Liver (tissue), 8 donors: ENCODE measurements at regions not wholly inside any gene's neighbourhood (a gene's known extent, or its start where the extent isn't known, plus 50 kb on each side); places are given as distances from the start of the nearest gene placed in this dataset.

Experiments used
- DNase-seq: peaks from one replicate; pipeline ENCODE4 v3.0.0-alpha.2; 2017; ENCODE audit warnings: low spot score
- H3K27ac ChIP-seq, 2 donors: one replicate each; pipeline ENCODE4 v1.7.0; 2013; ENCODE audit warnings: inconsistent platforms in 2 of 2, low read length in 2 of 2, control low read depth in 1 of 2, low read depth in 1 of 2, mild to moderate bottlenecking in 1 of 2
- H3K27me3 ChIP-seq, 4 donors: one replicate each; pipeline versions ENCODE4 v1.6.1 to v1.7.0; 2013; ENCODE audit warnings: low read length in 3 of 4, inconsistent platforms in 1 of 4, mild to moderate bottlenecking in 1 of 4, moderate library complexity in 1 of 4; ENCODE audit not compliant: control insufficient read depth in 4 of 4, insufficient read depth in 4 of 4
- H3K36me3 ChIP-seq, 4 donors: one replicate each; pipeline versions ENCODE4 v1.6.1 to v1.7.0; 2013; ENCODE audit warnings: low read length in 3 of 4, mild to moderate bottlenecking in 3 of 4, low read depth in 1 of 4, moderate library complexity in 1 of 4; ENCODE audit not compliant: control insufficient read depth in 4 of 4, insufficient read depth in 3 of 4
- H3K4me1 ChIP-seq, 4 donors: one replicate each; pipeline versions ENCODE4 v1.6.1 to v1.7.0; 2013; ENCODE audit warnings: low read length in 3 of 4, mild to moderate bottlenecking in 3 of 4, moderate library complexity in 1 of 4; ENCODE audit not compliant: control insufficient read depth in 4 of 4, insufficient read depth in 4 of 4
- H3K4me3 ChIP-seq, 3 donors: one replicate each; pipeline versions ENCODE4 v1.6.1 to v1.7.0; 2013; ENCODE audit warnings: low read length in 3 of 3, control low read depth in 1 of 3, low read depth in 1 of 3, mild to moderate bottlenecking in 1 of 3
- H3K9ac ChIP-seq, 2 donors: one replicate each; pipeline ENCODE4 v1.7.0; 2013; ENCODE audit warnings: low read length in 2 of 2, mild to moderate bottlenecking in 2 of 2, moderate library complexity in 2 of 2, control low read depth in 1 of 2, low read depth in 1 of 2
- H3K9me3 ChIP-seq, 4 donors: one replicate each; pipeline versions ENCODE4 v1.6.1 to v1.7.0; 2013; ENCODE audit warnings: low read length in 3 of 4; ENCODE audit not compliant: control insufficient read depth in 4 of 4
- EGR1 ChIP-seq, 2 donors: IDR thresholded peaks; 2 replicates each; pipeline ENCODE4 v1.6.1; 2016 to 2018; ENCODE audit warnings: antibody characterized with exemption in 2 of 2, low read depth in 2 of 2
- FOXA1 ChIP-seq: IDR thresholded peaks from 2 replicates; pipeline ENCODE4 v1.6.1; 2016; ENCODE audit warnings: antibody characterized with exemption
- FOXA2 ChIP-seq: IDR thresholded peaks from 2 replicates; pipeline ENCODE4 v1.6.1; 2016; ENCODE audit warnings: antibody characterized with exemption
- GABPA ChIP-seq, 2 donors: IDR thresholded peaks in 1 of 2; conservative IDR thresholded peaks in 1 of 2; 2 replicates each; pipeline ENCODE4 v1.6.1; 2016; ENCODE audit warnings: antibody characterized with exemption in 2 of 2, mild to moderate bottlenecking in 1 of 2, moderate library complexity in 1 of 2
- HNF4A ChIP-seq, 2 donors: conservative IDR thresholded peaks; 2 replicates each; pipeline ENCODE4 v1.6.1; 2016; ENCODE audit warnings: antibody characterized with exemption in 2 of 2, mild to moderate bottlenecking in 2 of 2
- HNF4G ChIP-seq: IDR thresholded peaks from 2 replicates; pipeline ENCODE4 v1.6.1; 2016; ENCODE audit warnings: antibody characterized with exemption
- JUND ChIP-seq, 2 donors: IDR thresholded peaks; 2 replicates each; pipeline ENCODE4 v1.6.1; 2016; ENCODE audit warnings: antibody characterized with exemption in 2 of 2
- NR2F2 ChIP-seq: IDR thresholded peaks from 2 replicates; pipeline ENCODE4 v1.6.1; 2016; ENCODE audit warnings: antibody characterized with exemption
- RAD21 ChIP-seq, 2 donors: IDR thresholded peaks; 2 replicates each; pipeline ENCODE4 v1.6.1; 2016; ENCODE audit warnings: antibody characterized with exemption in 2 of 2, mild to moderate bottlenecking in 2 of 2
- RXRA ChIP-seq, 2 donors: IDR thresholded peaks; 2 replicates each; pipeline ENCODE4 v1.6.1; 2017 to 2018; ENCODE audit warnings: antibody characterized with exemption in 2 of 2, mild to moderate bottlenecking in 1 of 2
- SP1 ChIP-seq: IDR thresholded peaks from 2 replicates; pipeline ENCODE4 v1.6.1; 2018; ENCODE audit warnings: antibody characterized with exemption, mild to moderate bottlenecking
- TAF1 ChIP-seq: conservative IDR thresholded peaks from 2 replicates; pipeline ENCODE4 v1.6.1; 2016; ENCODE audit warnings: antibody characterized with exemption, mild to moderate bottlenecking
- YY1 ChIP-seq: IDR thresholded peaks from 2 replicates; pipeline ENCODE4 v1.6.1; 2016; ENCODE audit warnings: antibody characterized with exemption, mild to moderate bottlenecking
- WGBS: extraction: QIAGEN DNeasy Blood & Tissue Kit; methylation state at CpG from one replicate; pipeline ENCODE4 v1.1.7; 2013; 5-methylcytosine and 5-hydroxymethylcytosine counted together
- TF ChIP-seq, protein P1 (sequence below): fragments of 150-350 bp; IDR thresholded peaks from 2 replicates; pipeline ENCODE4 v1.5.1; 2017; ENCODE audit warnings: improper control_type of control experiment, low read depth, low read length; ENCODE audit not compliant: missing input control
- TF ChIP-seq, protein P2 (sequence below): IDR thresholded peaks from 2 replicates; pipeline ENCODE4 v1.6.1; 2016; ENCODE audit warnings: antibody characterized with exemption
- TF ChIP-seq, protein P3 (sequence below): IDR thresholded peaks from 2 replicates; pipeline ENCODE4 v1.6.1; 2016; ENCODE audit warnings: antibody characterized with exemption
- TF ChIP-seq, protein P4 (sequence below): IDR thresholded peaks from 2 replicates; pipeline ENCODE4 v1.6.1; 2016; ENCODE audit warnings: antibody characterized with exemption
- TF ChIP-seq, protein P5 (sequence below): IDR thresholded peaks from 2 replicates; pipeline ENCODE4 v1.6.1; 2016; ENCODE audit warnings: antibody characterized with exemption, mild to moderate bottlenecking
- donor health status: healthy.
- donor health status: healthy.
- donor health status: healthy.
- donor health status: healthy.
- donor health status: healthy.

DNA sequence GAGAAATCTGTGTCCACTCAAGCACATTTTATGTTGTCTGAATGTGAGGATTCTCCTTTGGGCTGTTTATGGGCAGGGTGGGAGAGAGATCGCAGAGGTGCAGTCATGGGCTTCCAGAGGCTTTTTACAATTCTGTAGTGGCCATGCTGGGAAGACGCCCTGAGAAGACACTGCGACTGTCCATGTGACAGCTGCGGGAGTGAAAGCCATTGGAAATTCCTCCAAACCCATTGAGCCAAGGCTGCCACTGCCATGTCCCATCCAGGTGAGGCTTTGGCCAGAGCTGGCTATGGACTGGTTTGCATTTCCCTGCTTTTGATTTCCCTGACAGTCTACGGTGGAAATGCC lies 216.9 kb upstream of the ECI2 start:
- H3K4me3 ChIP-seq = no peak overlapping the region
- no peaks in the 10 kb centered on the region for H3K27me3 ChIP-seq
- H3K36me3 ChIP-seq = no peaks in the 10 kb centered on the region
- no peak overlapping the region for H3K9ac ChIP-seq
- 82% methylated on average over 5 of the region's 5 CpGs for WGBS
- no peak overlapping the region for H3K27ac ChIP-seq
- no peak for DNase-seq
- no peaks in the 10 kb centered on the region for H3K9me3 ChIP-seq
- H3K4me1 ChIP-seq = no peaks in the 10 kb centered on the region
- TF ChIP-seq RAD21 (IDR thresholded peaks at IDR 0.05) (no peak), JUND (IDR thresholded peaks at IDR 0.05) (no peak), NR2F2 (no peak), RXRA (IDR thresholded peaks at IDR 0.05) (no peak), FOXA2 (no peak), HNF4A (conservative IDR thresholded peaks at IDR 0.05) (no peak), GABPA (IDR thresholded peaks at IDR 0.05 in 1 of 2, conservative IDR thresholded peaks at IDR 0.05 in 1 of 2) (no peak)
- TF ChIP-seq, protein P1, sequence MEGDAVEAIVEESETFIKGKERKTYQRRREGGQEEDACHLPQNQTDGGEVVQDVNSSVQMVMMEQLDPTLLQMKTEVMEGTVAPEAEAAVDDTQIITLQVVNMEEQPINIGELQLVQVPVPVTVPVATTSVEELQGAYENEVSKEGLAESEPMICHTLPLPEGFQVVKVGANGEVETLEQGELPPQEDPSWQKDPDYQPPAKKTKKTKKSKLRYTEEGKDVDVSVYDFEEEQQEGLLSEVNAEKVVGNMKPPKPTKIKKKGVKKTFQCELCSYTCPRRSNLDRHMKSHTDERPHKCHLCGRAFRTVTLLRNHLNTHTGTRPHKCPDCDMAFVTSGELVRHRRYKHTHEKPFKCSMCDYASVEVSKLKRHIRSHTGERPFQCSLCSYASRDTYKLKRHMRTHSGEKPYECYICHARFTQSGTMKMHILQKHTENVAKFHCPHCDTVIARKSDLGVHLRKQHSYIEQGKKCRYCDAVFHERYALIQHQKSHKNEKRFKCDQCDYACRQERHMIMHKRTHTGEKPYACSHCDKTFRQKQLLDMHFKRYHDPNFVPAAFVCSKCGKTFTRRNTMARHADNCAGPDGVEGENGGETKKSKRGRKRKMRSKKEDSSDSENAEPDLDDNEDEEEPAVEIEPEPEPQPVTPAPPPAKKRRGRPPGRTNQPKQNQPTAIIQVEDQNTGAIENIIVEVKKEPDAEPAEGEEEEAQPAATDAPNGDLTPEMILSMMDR = no peak
- TF ChIP-seq, protein P2, sequence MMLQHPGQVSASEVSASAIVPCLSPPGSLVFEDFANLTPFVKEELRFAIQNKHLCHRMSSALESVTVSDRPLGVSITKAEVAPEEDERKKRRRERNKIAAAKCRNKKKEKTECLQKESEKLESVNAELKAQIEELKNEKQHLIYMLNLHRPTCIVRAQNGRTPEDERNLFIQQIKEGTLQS = no peak
- TF ChIP-seq, protein P3, sequence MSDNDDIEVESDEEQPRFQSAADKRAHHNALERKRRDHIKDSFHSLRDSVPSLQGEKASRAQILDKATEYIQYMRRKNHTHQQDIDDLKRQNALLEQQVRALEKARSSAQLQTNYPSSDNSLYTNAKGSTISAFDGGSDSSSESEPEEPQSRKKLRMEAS = no peak

DNA sequence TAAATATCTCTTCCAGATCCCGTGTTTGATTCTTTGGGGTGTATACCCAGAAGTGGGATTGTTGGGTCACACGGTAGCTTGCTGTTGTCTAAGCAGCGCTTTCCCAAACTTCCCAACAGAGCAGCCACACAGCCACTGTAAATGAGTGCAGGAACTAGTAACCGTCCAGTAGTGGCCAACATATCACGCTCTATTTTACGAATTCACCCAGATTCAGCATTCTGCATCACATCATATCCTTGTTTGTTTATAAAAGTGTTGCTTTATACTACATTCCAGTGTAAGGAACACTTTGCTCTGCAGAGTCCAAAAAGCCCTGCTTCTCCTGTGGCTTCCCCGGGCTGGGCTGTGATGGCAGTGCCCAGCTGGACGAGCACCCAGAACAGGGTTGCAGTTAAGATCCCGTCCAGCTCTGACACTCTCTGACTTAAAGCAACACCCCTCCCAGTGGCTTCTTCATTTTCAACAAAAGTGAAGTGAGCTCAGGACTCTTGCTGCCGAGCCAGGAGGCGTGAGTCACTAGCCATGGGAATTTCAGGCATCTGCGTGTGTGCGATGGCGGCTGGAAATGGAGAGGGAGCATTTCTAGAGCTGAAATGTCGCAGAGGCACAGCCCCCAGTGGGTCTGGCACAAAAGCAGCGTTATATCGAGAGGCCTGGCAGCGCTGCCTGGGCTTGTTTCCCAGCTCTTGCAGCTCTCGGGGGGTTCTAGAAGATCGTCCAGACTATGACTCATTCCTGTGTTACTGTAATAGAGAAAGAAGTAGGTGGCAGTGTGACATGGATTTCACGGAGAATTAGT lies 216.3 kb upstream of the ECI2 start:
- Histone ChIP-seq H3K9ac (no peak overlapping the region), H3K27ac (peak overlapping the region in 1 of 2 donors; percentile 12), H3K27me3 (no peaks in the 10 kb centered on the region), H3K4me3 (no peak overlapping the region), H3K4me1 (no peaks in the 10 kb centered on the region), H3K9me3 (no peaks in the 10 kb centered on the region), H3K36me3 (no peaks in the 10 kb centered on the region)
- no peak for DNase-seq
- 74% methylated on average over 21 of the region's 21 CpGs for WGBS
- TF ChIP-seq GABPA (IDR thresholded peaks at IDR 0.05 in 1 of 2, conservative IDR thresholded peaks at IDR 0.05 in 1 of 2) (no peak), FOXA2 (no peak), RXRA (IDR thresholded peaks at IDR 0.05) (no peak), NR2F2 (no peak), HNF4G (no peak), TAF1 (no peak), FOXA1 (no peak), JUND (IDR thresholded peaks at IDR 0.05) (peak; percentile 23 to 33), RAD21 (IDR thresholded peaks at IDR 0.05) (peak in 1 of 2 donors; percentile 8), YY1 (no peak), EGR1 (IDR thresholded peaks at IDR 0.05; ENCODE audit: low read depth in 2 of 2) (no peak), HNF4A (conservative IDR thresholded peaks at IDR 0.05) (no peak), SP1 (peak; percentile 16)
- TF ChIP-seq, protein P1 = no peak
- TF ChIP-seq, protein P4, sequence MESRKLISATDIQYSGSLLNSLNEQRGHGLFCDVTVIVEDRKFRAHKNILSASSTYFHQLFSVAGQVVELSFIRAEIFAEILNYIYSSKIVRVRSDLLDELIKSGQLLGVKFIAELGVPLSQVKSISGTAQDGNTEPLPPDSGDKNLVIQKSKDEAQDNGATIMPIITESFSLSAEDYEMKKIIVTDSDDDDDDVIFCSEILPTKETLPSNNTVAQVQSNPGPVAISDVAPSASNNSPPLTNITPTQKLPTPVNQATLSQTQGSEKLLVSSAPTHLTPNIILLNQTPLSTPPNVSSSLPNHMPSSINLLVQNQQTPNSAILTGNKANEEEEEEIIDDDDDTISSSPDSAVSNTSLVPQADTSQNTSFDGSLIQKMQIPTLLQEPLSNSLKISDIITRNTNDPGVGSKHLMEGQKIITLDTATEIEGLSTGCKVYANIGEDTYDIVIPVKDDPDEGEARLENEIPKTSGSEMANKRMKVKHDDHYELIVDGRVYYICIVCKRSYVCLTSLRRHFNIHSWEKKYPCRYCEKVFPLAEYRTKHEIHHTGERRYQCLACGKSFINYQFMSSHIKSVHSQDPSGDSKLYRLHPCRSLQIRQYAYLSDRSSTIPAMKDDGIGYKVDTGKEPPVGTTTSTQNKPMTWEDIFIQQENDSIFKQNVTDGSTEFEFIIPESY = no peak
- TF ChIP-seq, protein P2 = no peak
- TF ChIP-seq, protein P3 = no peak
- TF ChIP-seq, protein P5, sequence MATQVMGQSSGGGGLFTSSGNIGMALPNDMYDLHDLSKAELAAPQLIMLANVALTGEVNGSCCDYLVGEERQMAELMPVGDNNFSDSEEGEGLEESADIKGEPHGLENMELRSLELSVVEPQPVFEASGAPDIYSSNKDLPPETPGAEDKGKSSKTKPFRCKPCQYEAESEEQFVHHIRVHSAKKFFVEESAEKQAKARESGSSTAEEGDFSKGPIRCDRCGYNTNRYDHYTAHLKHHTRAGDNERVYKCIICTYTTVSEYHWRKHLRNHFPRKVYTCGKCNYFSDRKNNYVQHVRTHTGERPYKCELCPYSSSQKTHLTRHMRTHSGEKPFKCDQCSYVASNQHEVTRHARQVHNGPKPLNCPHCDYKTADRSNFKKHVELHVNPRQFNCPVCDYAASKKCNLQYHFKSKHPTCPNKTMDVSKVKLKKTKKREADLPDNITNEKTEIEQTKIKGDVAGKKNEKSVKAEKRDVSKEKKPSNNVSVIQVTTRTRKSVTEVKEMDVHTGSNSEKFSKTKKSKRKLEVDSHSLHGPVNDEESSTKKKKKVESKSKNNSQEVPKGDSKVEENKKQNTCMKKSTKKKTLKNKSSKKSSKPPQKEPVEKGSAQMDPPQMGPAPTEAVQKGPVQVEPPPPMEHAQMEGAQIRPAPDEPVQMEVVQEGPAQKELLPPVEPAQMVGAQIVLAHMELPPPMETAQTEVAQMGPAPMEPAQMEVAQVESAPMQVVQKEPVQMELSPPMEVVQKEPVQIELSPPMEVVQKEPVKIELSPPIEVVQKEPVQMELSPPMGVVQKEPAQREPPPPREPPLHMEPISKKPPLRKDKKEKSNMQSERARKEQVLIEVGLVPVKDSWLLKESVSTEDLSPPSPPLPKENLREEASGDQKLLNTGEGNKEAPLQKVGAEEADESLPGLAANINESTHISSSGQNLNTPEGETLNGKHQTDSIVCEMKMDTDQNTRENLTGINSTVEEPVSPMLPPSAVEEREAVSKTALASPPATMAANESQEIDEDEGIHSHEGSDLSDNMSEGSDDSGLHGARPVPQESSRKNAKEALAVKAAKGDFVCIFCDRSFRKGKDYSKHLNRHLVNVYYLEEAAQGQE = no peak
